Trophoblast cell (in vitro differentiated cells and primary cell): ENCODE measurements at regions not wholly inside any gene's neighbourhood (a gene's known extent, or its start where the extent isn't known, plus 50 kb on each side); places are given as distances from the start of the nearest gene placed in this dataset.
A peak's percentile ranks its signal among the peaks of the same experiment; 100 is the strongest.

ENCODE experiments used
- DNase-seq, 2 donors: peaks; one replicate each; pipeline ENCODE4 v3.0.0-alpha.2; 2016
- H2AFZ ChIP-seq: 2 replicates; pipeline ENCODE4 v1.6.1; 2013; ENCODE audit warnings: low read length, moderate library complexity, mild to moderate bottlenecking; ENCODE audit not compliant: insufficient read depth, poor library complexity
- H2AK5ac ChIP-seq: 2 replicates; pipeline ENCODE4 v1.6.1; 2013; ENCODE audit warnings: mild to moderate bottlenecking, low read length
- H2BK120ac ChIP-seq: 2 replicates; pipeline ENCODE4 v1.6.1; 2013; ENCODE audit warnings: low read length, mild to moderate bottlenecking, moderate library complexity; ENCODE audit not compliant: insufficient read depth, poor library complexity
- H2BK12ac ChIP-seq: 2 replicates; pipeline ENCODE4 v1.6.1; 2013; ENCODE audit warnings: mild to moderate bottlenecking, low read length, moderate library complexity
- H2BK5ac ChIP-seq: 2 replicates; pipeline ENCODE4 v1.6.1; 2013; ENCODE audit warnings: low read length, low read depth, moderate library complexity, mild to moderate bottlenecking; ENCODE audit not compliant: poor library complexity
- H3K14ac ChIP-seq: 2 replicates; pipeline ENCODE4 v1.6.1; 2013; ENCODE audit warnings: mild to moderate bottlenecking, low read length
- H3K18ac ChIP-seq: 2 replicates; pipeline ENCODE4 v1.6.1; 2013; ENCODE audit warnings: mild to moderate bottlenecking, low read length
- H3K23ac ChIP-seq: 2 replicates; pipeline ENCODE4 v1.6.1; 2013; ENCODE audit warnings: low read length
- H3K27ac ChIP-seq: 2 replicates; pipeline ENCODE4 v1.5.1; 2013; ENCODE audit warnings: low read depth, mild to moderate bottlenecking, inconsistent platforms, low read length, moderate library complexity
- H3K27me3 ChIP-seq: 2 replicates; pipeline ENCODE4 v1.6.1; 2013; ENCODE audit warnings: inconsistent platforms, mild to moderate bottlenecking, low read length, moderate library complexity; ENCODE audit not compliant: insufficient read depth
- H3K36me3 ChIP-seq, 2 experiments: 1 replicate in 1 of 2; 2 replicates in 1 of 2; pipeline ENCODE4 v1.6.1; 2013; ENCODE audit warnings: low read length in 2 of 2, mild to moderate bottlenecking in 2 of 2, moderate library complexity in 1 of 2; ENCODE audit not compliant: insufficient read depth in 2 of 2, control insufficient read depth in 1 of 2
- H3K4ac ChIP-seq: 2 replicates; pipeline ENCODE4 v1.6.1; 2013; ENCODE audit warnings: low read depth, mild to moderate bottlenecking, low read length, moderate library complexity
- H3K4me1 ChIP-seq, 2 experiments: 1 replicate in 1 of 2; 2 replicates in 1 of 2; pipeline ENCODE4 v1.6.1; 2013; ENCODE audit warnings: low read length in 2 of 2, mild to moderate bottlenecking in 2 of 2, moderate library complexity in 1 of 2; ENCODE audit not compliant: insufficient read depth in 2 of 2, control insufficient read depth in 1 of 2
- H3K4me2 ChIP-seq: 2 replicates; pipeline ENCODE4 v1.6.1; 2013; ENCODE audit warnings: inconsistent platforms, mild to moderate bottlenecking, low read length, moderate library complexity
- H3K4me3 ChIP-seq: 2 replicates; pipeline ENCODE4 v1.5.1; 2013; ENCODE audit warnings: mild to moderate bottlenecking, low read depth, low read length, inconsistent platforms
- H3K79me1 ChIP-seq: one replicate; pipeline ENCODE4 v1.6.1; 2013; ENCODE audit warnings: low read length
- H3K79me2 ChIP-seq: 2 replicates; pipeline ENCODE4 v1.6.1; 2013; ENCODE audit warnings: low read length, mild to moderate bottlenecking; ENCODE audit not compliant: control insufficient read depth, insufficient read depth, poor library complexity
- H3K9ac ChIP-seq: 2 replicates; pipeline ENCODE4 v1.6.1; 2013; ENCODE audit warnings: mild to moderate bottlenecking, low read length
- H3K9me3 ChIP-seq: 2 replicates; pipeline ENCODE4 v1.6.1; 2013; ENCODE audit warnings: low read depth, mild to moderate bottlenecking, control low read depth, inconsistent platforms, low read length; ENCODE audit not compliant: insufficient read depth
- H4K12ac ChIP-seq: 2 replicates; pipeline ENCODE4 v1.6.1; 2013; ENCODE audit warnings: low read depth, mild to moderate bottlenecking, low read length, moderate library complexity
- H4K8ac ChIP-seq: 2 replicates; pipeline ENCODE4 v1.6.1; 2013; ENCODE audit warnings: low read depth, mild to moderate bottlenecking, low read length, moderate library complexity
- H4K91ac ChIP-seq: one replicate; pipeline ENCODE4 v1.6.1; 2013; ENCODE audit warnings: low read depth, mild to moderate bottlenecking, low read length, moderate library complexity
- WGBS: extraction: QIAGEN DNeasy Blood & Tissue Kit; methylation state at CpG from one replicate; pipeline ENCODE4 v1.1.7; 2013; ENCODE audit warnings: missing lambda C conversion rate; ENCODE audit not compliant: insufficient read length, insufficient coverage; ENCODE audit errors: extremely low coverage; 5-methylcytosine and 5-hydroxymethylcytosine counted together

DNA sequence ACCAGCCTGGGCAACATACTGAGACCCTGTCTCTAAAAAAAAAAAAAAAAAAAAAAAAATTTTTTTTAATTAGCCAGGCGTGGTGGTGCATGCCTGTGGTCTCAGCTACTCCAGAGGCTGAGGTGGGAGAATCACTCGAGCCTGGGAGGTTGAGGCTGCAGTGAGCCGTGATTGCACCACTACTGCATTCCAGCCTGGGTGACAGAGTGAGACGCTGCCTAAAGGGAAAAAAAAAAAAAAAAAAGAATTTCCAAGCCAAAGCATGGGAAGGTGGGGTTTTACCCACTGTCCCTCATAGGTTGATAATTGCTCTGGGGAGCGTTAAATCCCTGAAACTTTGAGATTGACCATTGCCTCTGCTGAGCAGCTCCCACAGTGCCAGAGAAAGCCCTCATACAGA, 427.5 kb downstream of the BCOR start:
- H3K79me1 ChIP-seq: no peaks in the 10 kb centered on the region
- peak; percentile 13 to 36 for DNase-seq
- no CpG with 5 or more reads among the region's 5 CpGs for WGBS
- no peak overlapping the region for H2BK5ac ChIP-seq
- H3K79me2 ChIP-seq: no peaks in the 10 kb centered on the region
- no peak overlapping the region for H3K23ac ChIP-seq
- H3K9ac ChIP-seq: no peak overlapping the region
- no peak overlapping the region for H2BK120ac ChIP-seq
- H2AFZ ChIP-seq: no peak overlapping the region
- H3K27me3 ChIP-seq: no peaks in the 10 kb centered on the region
- H3K9me3 ChIP-seq: no peaks in the 10 kb centered on the region
- H3K4me1 ChIP-seq: peaks cover 0 to 14% of the 10 kb centered on the region in 2 experiments
- H2AK5ac ChIP-seq: no peak overlapping the region
- H2BK12ac ChIP-seq: no peak overlapping the region
- no peak overlapping the region for H4K91ac ChIP-seq
- H3K4me2 ChIP-seq: no peak overlapping the region
- H3K14ac ChIP-seq: no peak overlapping the region
- H4K12ac ChIP-seq: no peak overlapping the region
- no peaks in the 10 kb centered on the region for H3K36me3 ChIP-seq
- no peak overlapping the region for H3K4me3 ChIP-seq
- H4K8ac ChIP-seq: no peak overlapping the region
- no peak overlapping the region for H3K4ac ChIP-seq
- no peak overlapping the region for H3K18ac ChIP-seq
- H3K27ac ChIP-seq: no peak overlapping the region

DNA sequence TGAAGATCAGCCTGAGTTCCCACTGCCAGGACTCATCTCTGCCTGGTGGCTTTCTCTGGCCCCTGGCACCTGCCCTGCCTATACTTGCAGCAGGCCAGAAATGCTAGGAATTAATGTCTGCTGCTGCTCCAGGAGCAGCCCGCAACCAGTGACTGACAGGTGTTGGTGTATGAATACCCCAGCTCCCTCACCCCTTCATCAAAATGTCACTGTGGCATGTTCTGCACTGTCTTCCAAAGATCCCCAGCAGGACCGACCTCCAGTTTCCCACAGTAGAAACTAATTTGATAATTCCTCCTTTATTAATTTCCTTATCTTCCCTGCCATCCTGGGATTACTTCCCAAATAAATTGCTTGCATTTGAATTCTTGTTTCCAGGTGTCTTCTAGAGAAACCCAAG, 425.4 kb downstream of the BCOR start:
- no peak overlapping the region for H2AFZ ChIP-seq
- H2BK120ac ChIP-seq: no peak overlapping the region
- no peak overlapping the region for H3K4me3 ChIP-seq
- no peak overlapping the region for H4K8ac ChIP-seq
- no peak overlapping the region for H3K14ac ChIP-seq
- no peak overlapping the region for H4K12ac ChIP-seq
- no peak for DNase-seq
- H2AK5ac ChIP-seq: no peak overlapping the region
- no peak overlapping the region for H3K4ac ChIP-seq
- peaks cover 0 to 14% of the 10 kb centered on the region in 2 experiments for H3K4me1 ChIP-seq
- H3K9me3 ChIP-seq: no peaks in the 10 kb centered on the region
- H2BK5ac ChIP-seq: no peak overlapping the region
- no peak overlapping the region for H3K18ac ChIP-seq
- H2BK12ac ChIP-seq: no peak overlapping the region
- H3K79me2 ChIP-seq: no peaks in the 10 kb centered on the region
- no peaks in the 10 kb centered on the region for H3K27me3 ChIP-seq
- WGBS: no CpG with 5 or more reads among the region's 2 CpGs
- H3K23ac ChIP-seq: no peak overlapping the region
- no peak overlapping the region for H4K91ac ChIP-seq
- no peak overlapping the region for H3K9ac ChIP-seq
- no peak overlapping the region for H3K27ac ChIP-seq
- no peak overlapping the region for H3K4me2 ChIP-seq
- no peaks in the 10 kb centered on the region for H3K36me3 ChIP-seq
- H3K79me1 ChIP-seq: no peaks in the 10 kb centered on the region

DNA sequence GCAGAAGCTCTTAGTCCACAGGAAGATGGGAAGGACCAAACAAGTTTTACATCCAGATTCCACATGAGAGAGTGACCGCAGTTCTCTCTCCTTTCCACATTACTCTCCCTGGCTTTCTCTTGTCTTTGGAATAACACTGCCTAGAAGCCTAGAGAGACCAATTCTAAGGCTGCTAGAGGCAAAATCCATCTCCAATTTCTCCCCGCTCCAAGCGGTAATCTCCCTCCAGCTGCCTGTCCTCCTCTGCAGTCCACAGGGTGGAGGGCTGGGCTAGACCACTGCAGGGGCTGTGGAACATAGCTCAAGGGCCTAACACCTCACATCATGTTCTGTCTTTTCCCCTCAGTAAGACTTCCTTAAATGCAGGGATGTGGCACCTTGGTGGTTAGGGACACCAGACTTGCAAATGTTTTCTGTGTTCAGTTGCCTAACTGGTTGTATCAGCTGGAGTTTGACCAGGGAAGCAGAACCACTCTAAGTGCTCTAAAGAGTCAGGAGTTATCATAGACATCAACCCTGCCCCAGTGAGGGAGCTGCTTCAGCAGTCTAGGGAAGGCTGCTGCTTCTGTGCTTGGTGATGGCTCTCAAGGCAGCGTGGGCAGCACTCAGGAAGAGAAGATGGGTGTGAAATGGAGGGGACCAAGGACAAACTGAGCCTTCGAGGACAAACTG, 423.1 kb downstream of the BCOR start:
- no peak overlapping the region for H3K27ac ChIP-seq
- H4K91ac ChIP-seq: no peak overlapping the region
- H2BK12ac ChIP-seq: no peak overlapping the region
- H4K12ac ChIP-seq: no peak overlapping the region
- no peak overlapping the region for H3K9ac ChIP-seq
- no peak overlapping the region for H3K4me3 ChIP-seq
- H3K4me1 ChIP-seq: peaks cover 0 to 9% of the 10 kb centered on the region in 2 experiments
- H3K79me1 ChIP-seq: no peaks in the 10 kb centered on the region
- no peak overlapping the region for H4K8ac ChIP-seq
- no peak overlapping the region for H2AK5ac ChIP-seq
- H3K36me3 ChIP-seq: no peaks in the 10 kb centered on the region
- no peak overlapping the region for H3K18ac ChIP-seq
- H3K27me3 ChIP-seq: no peaks in the 10 kb centered on the region
- no peak overlapping the region for H3K14ac ChIP-seq
- H3K4ac ChIP-seq: no peak overlapping the region
- H2BK120ac ChIP-seq: no peak overlapping the region
- H3K9me3 ChIP-seq: no peaks in the 10 kb centered on the region
- WGBS: no CpG with 5 or more reads among the region's 5 CpGs
- no peak overlapping the region for H2AFZ ChIP-seq
- H2BK5ac ChIP-seq: no peak overlapping the region
- no peak overlapping the region for H3K4me2 ChIP-seq
- no peak overlapping the region for H3K23ac ChIP-seq
- no peak for DNase-seq
- no peaks in the 10 kb centered on the region for H3K79me2 ChIP-seq

DNA sequence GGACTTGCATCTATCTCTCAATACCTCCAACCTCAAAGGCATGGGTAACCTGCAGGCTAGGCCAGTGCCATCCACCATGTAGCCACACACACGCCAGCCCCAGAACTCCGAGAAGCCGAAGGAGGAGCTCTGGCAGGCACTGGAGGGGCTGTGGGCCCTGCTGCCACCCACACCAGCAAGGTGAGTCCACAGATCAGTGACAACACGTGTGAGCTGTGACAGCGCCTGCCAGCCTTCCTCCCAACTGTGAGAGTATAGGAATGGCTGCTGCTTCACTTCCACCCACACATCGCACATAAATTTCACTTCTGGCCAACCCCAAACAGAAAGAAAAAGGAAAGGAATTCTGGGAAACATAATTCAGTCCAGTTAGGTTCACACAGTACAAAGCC, 422.6 kb downstream of the BCOR start:
- no CpG with 5 or more reads among the region's 6 CpGs for WGBS
- Histone ChIP-seq H3K79me1 (no peaks in the 10 kb centered on the region), H3K9ac (no peak overlapping the region), H3K18ac (no peak overlapping the region), H2BK5ac (no peak overlapping the region), H3K9me3 (no peaks in the 10 kb centered on the region), H2BK120ac (no peak overlapping the region), H3K14ac (no peak overlapping the region), H3K4me1 (peaks cover 0 to 9% of the 10 kb centered on the region in 2 experiments), H3K79me2 (no peaks in the 10 kb centered on the region), H3K4ac (no peak overlapping the region), H2AK5ac (no peak overlapping the region), H4K8ac (no peak overlapping the region), H4K12ac (no peak overlapping the region), H3K4me3 (no peak overlapping the region), H3K4me2 (no peak overlapping the region), H3K27me3 (no peaks in the 10 kb centered on the region), H3K27ac (no peak overlapping the region), H2AFZ (no peak overlapping the region), H4K91ac (no peak overlapping the region), H3K36me3 (no peaks in the 10 kb centered on the region), H2BK12ac (no peak overlapping the region), H3K23ac (no peak overlapping the region)
- no peak for DNase-seq
